K562 (cell line): ENCODE measurements at regions not wholly inside any gene's neighbourhood (a gene's known extent, or its start where the extent isn't known, plus 50 kb on each side); places are given as distances from the start of the nearest gene placed in this dataset.
A peak's percentile ranks its signal among the peaks of the same experiment; 100 is the strongest.

Source experiments
- AFF1 ChIP-seq, 2 experiments: fragments of 450-650 bp; IDR thresholded peaks; 2 replicates each; pipeline ENCODE4 v1.6.1; 2018; ENCODE audit warnings: mild to moderate bottlenecking in 2 of 2, low read depth in 1 of 2; ENCODE audit not compliant: partially characterized antibody in 2 of 2
- ARID1B ChIP-seq: fragments of 450-650 bp; IDR thresholded peaks from 2 replicates; pipeline ENCODE4 v1.6.1; 2016; ENCODE audit warnings: antibody characterized with exemption, mild to moderate bottlenecking, inconsistent platforms
- BDP1 ChIP-seq: IDR thresholded peaks from 3 replicates; pipeline ENCODE4 v1.6.1; 2011; ENCODE audit not compliant: insufficient read length, insufficient read depth
- CLOCK ChIP-seq: fragments of 250-450 bp; sonication (Bioruptor Pico); IDR thresholded peaks from 2 replicates; pipeline ENCODE4 v1.4.0; 2020; ENCODE audit warnings: mild to moderate bottlenecking, moderate library complexity, borderline replicate concordance
- HNRNPK ChIP-seq: fragments of 200-400 bp; formaldehyde crosslinking; IDR thresholded peaks from one replicate; pipeline ENCODE4 v1.6.1; 2018; ENCODE audit warnings: mild to moderate bottlenecking, low read depth, low read length; ENCODE audit not compliant: poor library complexity, severe bottlenecking
- MCM5 ChIP-seq: fragments of 450-650 bp; IDR thresholded peaks from 2 replicates; pipeline ENCODE4 v1.6.1; 2016; ENCODE audit warnings: low read depth
- NONO ChIP-seq, 2 experiments: fragments of 200-400 bp in 1 of 2; fragments of 450-650 bp in 1 of 2; formaldehyde crosslinking in 1 of 2; IDR thresholded peaks; 2 replicates each; pipeline ENCODE4 v1.6.1; 2017; ENCODE audit warnings: low read depth in 2 of 2, mild to moderate bottlenecking in 2 of 2, moderate library complexity in 2 of 2, low read length in 1 of 2
- PHF8 ChIP-seq: fragments of 200-600 bp; sonication (generic); IDR thresholded peaks from 2 replicates; pipeline ENCODE4 v1.6.1; 2012; ENCODE audit warnings: mixed run types, mild to moderate bottlenecking, inconsistent platforms, low read length, moderate library complexity, borderline replicate concordance
- SAFB2 ChIP-seq: fragments of 200-400 bp; formaldehyde crosslinking; IDR thresholded peaks from 2 replicates; pipeline ENCODE4 v1.6.1; 2018; ENCODE audit warnings: borderline replicate concordance, low read length, low read depth, moderate library complexity; ENCODE audit not compliant: severe bottlenecking
- SMARCB1 ChIP-seq: IDR thresholded peaks from 2 replicates; pipeline ENCODE4 v1.6.1; 2011; ENCODE audit warnings: improper control_type of control experiment, low read depth; ENCODE audit not compliant: insufficient read length
- SRF ChIP-seq, 2 experiments: fragments of 250-450, 450-650 bp in 1 of 2; sonication (Bioruptor Pico) in 1 of 2; sonication (generic) in 1 of 2; formaldehyde crosslinking; IDR thresholded peaks; 2 replicates each; pipeline versions ENCODE4 v1.5.0 to v1.5.1; 2020 to 2022; ENCODE audit warnings: mild to moderate bottlenecking in 1 of 2, missing genetic modification reagents in 1 of 2
- ZBTB17 ChIP-seq: fragments of 450-650 bp; formaldehyde crosslinking; IDR thresholded peaks from 2 replicates; pipeline ENCODE4 v1.4.0; 2020; ENCODE audit warnings: mild to moderate bottlenecking
- ZBTB7A ChIP-seq: IDR thresholded peaks from 2 replicates; pipeline ENCODE4 v1.6.1; 2011; ENCODE audit warnings: low read depth, mild to moderate bottlenecking, low read length, moderate library complexity, borderline replicate concordance; ENCODE audit not compliant: control insufficient read depth
- ZKSCAN8 ChIP-seq: fragments of 200-800 bp; sonication (Bioruptor generic); IDR thresholded peaks from 2 replicates; pipeline ENCODE4 v1.6.1; 2016; ENCODE audit warnings: missing genetic modification characterization, missing compliant biosample characterization
- ZNF140 ChIP-seq: fragments of 250-450 bp; sonication (Bioruptor Pico); IDR thresholded peaks from 2 replicates; pipeline ENCODE4 v1.8.0; 2021; ENCODE audit warnings: moderate library complexity, mild to moderate bottlenecking, inconsistent platforms
- ZNF764 ChIP-seq: fragments of 250-450 bp; sonication (Bioruptor Pico); IDR thresholded peaks from 2 replicates; pipeline ENCODE4 v1.4.0; 2020; ENCODE audit warnings: low read depth, mild to moderate bottlenecking, moderate library complexity
- ZNF780A ChIP-seq: fragments of 250-450 bp; sonication (Bioruptor Pico); IDR thresholded peaks from 2 replicates; pipeline ENCODE4 v1.5.0; 2021; ENCODE audit warnings: mild to moderate bottlenecking
- ZZZ3 ChIP-seq: fragments of 450-650 bp; IDR thresholded peaks from 2 replicates; pipeline ENCODE4 v1.6.1; 2016; ENCODE audit warnings: antibody characterized with exemption, mild to moderate bottlenecking, moderate library complexity

- no peak for TF ChIP-seq BDP1
- no peak for TF ChIP-seq ZKSCAN8 (CRISPR knock-in tag)
- TF ChIP-seq PHF8: peak; percentile 30; the same call in 1 of the 2 replicates
- TF ChIP-seq CLOCK (CRISPR knock-in tag): no peak
- TF ChIP-seq ZNF780A (CRISPR knock-in tag): no peak
- TF ChIP-seq ZBTB7A: peak; percentile 78; the same call in 1 of the 2 replicates
- TF ChIP-seq SAFB2: no peak
- no peak for TF ChIP-seq AFF1 (IDR thresholded peaks at IDR 0.05; ENCODE audit: low read depth in 1 of 2, partially characterized antibody in 2 of 2)
- no peak for TF ChIP-seq ZNF140 (CRISPR knock-in tag)
- peak; percentile 91 for TF ChIP-seq ZBTB17 (CRISPR knock-in tag)
- peak; percentile 73 for TF ChIP-seq ARID1B
- TF ChIP-seq ZNF764 (CRISPR knock-in tag): no peak
- TF ChIP-seq NONO (IDR thresholded peaks at IDR 0.05; ENCODE audit: low read depth in 2 of 2, low read length in 1 of 2): no peak
- TF ChIP-seq HNRNPK: no peak
- TF ChIP-seq MCM5: no peak
- TF ChIP-seq SRF (CRISPR knock-in tag; IDR thresholded peaks at IDR 0.05): no peak
- TF ChIP-seq SMARCB1: no peak
- TF ChIP-seq ZZZ3: no peak
These were observed 73.0 kb upstream of the YWHAQ start (continued) for GRCh38 chr2:9703701-9704221.
